GM18873 (cell line): ENCODE measurements at regions not wholly inside any gene's neighbourhood (a gene's known extent, or its start where the extent isn't known, plus 50 kb on each side); places are given as distances from the start of the nearest gene placed in this dataset.

Experiments used
- ATAC-seq: cut with Tn5 transposase; IDR thresholded peaks from one replicate; pipeline ENCODE4 v1.9.1; 2021; ENCODE audit warnings: mild to moderate bottlenecking, moderate library complexity, moderate number of reproducible peaks; ENCODE audit not compliant: unreplicated experiment, low FRiP score

- ATAC-seq, result no peak
These were observed 242.5 kb upstream of the FAT4 start for GRCh38 chr4:125072269-125072668.

DNA sequence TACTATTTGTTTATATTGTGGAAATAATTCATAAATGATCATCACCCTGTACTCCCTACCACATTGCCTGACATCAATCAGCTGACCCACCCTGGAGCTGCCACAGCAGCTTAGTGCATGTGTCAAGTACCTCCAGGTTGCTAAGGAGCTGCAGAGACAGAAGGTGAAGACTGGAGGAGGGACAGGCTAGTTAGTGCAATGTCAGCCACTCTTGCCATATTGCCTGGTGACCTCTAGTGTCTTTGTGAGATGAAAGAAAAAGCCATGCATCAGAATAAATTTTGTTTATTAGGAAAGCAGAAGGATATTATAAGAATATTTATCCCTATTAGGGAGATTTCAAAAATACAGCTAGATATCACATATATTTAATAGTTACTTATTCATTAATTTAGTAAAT lies 243.9 kb upstream of the FAT4 start:
- ATAC-seq, result no peak

- ATAC-seq, result no peak
These were observed 252.4 kb upstream of the FAT4 start for GRCh38 chr4:125062115-125063050.

GRCh38 chr4:125060376-125060775 lies 254.4 kb upstream of the FAT4 start:
- no peak for ATAC-seq

DNA sequence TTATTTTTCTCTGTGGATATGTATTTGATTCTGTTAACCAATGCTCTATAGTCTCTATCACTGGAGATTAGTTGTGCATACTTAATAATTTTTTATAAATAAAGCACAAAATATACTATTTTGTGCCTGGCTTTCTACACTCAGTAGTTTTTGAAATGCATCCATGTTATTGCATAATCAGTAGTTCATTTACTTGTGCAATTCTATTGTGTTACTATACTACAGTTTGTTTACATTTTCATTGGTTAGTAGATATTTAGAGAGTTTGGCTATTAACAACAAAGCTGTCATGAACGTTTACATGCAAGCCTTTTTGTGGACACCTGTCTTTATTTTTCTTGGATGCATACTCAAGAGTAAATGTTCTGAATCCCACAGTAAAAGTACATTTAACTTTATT lies 265.0 kb upstream of the FAT4 start:
- ATAC-seq, result no peak

- no peak for ATAC-seq
These were observed 269.4 kb upstream of the FAT4 start for GRCh38 chr4:125045311-125045710.

DNA sequence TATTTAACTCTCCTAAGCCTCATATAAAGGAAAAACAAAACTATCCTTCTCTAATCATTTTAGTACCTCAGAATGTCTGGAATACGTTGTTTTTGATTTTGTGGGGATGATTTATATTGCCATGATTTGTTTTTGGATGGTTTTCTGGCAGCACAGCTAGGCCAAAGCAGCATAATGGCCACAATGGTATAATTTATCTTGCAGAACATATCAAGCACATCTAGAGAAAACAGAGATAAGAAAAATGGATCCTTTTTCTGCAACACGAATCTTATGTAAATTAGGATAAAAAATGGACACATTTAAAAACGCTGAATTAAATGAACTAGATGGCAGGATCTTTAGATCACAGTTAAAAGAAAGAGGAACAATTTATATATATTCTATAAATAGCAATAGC lies 269.9 kb upstream of the FAT4 start:
- no peak for ATAC-seq

DNA sequence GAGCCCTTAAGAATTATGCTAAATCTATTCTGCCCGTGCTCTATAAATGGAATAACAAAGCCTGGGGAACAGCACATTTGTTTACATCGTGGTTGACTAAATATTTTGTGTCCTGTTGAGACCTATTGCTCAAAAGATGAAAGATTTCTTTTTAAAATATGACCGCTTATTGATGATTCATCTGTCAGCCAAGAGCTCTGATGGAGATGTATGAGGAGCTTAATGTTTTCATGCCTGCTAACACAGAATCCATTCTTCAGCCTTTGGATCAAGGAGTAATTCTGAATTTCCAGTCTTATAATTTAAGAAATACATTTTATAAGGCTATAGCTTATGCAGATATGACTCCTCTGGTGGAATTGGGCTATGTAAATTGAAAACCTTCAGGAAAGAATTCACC lies 271.3 kb upstream of the FAT4 start:
- ATAC-seq, result no peak

DNA sequence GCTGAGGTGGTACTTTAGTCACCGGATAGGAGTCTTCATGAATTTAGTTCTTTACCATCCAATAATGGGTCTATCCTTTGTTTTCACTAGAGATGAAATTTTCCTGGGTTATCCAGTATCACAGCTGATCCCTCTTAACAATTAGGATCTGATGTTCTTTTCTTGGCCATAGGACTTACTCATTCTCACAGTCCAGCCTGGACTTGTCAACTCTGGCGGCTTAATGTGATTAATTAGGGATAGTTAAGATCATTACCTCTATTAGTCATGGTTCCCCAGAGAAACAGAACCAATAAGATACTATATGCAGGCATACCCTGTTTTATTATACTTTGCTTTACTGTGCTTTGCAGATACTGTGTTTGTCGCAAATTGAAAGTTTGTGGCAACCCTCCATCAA lies 272.7 kb upstream of the FAT4 start:
- ATAC-seq, result no peak

DNA sequence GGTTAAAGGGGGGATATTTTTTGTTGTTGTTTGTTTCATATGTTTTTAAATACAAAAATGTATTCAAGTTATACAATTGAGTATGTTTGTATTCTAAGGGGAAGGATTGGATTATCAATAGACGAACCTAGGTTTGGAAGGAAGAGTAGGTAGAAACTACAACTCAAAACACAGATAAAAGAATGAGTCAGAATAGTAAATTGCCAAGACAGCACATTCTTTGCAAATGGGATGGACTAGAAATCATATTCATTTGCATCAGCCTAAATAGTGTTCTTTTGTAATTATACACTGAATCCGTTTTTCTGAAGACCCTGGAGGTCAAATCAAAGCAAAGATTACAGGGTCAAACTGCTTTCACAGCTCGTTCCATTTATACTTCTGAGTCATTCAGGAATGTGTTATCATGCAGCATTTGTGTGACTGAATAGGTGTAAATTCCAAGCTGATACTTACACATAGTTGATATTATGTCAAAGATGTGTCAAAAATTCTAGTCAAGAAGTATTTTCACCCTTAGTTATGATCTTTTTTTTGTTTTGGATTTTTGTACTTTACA lies 273.3 kb upstream of the FAT4 start:
- ATAC-seq, result no peak

- ATAC-seq, result no peak
These were observed 275.2 kb upstream of the FAT4 start for GRCh38 chr4:125039550-125039949.

DNA sequence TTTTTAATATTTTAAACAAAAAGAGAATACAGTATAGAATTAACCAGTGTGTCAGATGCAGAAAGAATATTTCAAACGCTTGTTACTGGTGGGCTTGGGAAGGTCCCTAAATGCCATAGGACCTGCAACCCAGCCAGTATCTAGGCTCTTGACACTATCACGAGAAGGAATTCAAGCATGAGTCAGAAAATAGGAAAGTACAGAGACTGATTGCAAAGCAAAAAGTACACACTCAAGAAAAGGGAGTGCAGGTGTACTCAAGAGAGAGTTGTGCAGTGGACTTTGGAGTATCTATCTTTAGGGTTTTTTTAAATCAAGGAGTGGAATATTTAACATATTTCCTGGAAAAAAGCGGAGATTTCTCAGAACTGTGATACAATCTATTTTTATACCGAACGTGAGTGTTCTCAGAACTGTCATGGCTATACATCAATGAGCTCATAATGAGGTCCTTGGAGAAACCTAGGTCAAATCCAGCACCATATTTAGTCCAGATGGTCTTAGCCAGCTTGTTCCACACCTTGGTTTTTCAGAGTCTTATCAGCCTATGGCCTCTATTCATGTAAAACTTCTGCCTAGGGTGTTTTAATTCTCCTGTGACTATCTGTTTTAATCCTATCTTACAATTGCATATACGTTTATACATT lies 291.8 kb upstream of the FAT4 start:
- ATAC-seq, result no peak

- no peak for ATAC-seq
These were observed 293.6 kb upstream of the FAT4 start for GRCh38 chr4:125021189-125021588.

DNA sequence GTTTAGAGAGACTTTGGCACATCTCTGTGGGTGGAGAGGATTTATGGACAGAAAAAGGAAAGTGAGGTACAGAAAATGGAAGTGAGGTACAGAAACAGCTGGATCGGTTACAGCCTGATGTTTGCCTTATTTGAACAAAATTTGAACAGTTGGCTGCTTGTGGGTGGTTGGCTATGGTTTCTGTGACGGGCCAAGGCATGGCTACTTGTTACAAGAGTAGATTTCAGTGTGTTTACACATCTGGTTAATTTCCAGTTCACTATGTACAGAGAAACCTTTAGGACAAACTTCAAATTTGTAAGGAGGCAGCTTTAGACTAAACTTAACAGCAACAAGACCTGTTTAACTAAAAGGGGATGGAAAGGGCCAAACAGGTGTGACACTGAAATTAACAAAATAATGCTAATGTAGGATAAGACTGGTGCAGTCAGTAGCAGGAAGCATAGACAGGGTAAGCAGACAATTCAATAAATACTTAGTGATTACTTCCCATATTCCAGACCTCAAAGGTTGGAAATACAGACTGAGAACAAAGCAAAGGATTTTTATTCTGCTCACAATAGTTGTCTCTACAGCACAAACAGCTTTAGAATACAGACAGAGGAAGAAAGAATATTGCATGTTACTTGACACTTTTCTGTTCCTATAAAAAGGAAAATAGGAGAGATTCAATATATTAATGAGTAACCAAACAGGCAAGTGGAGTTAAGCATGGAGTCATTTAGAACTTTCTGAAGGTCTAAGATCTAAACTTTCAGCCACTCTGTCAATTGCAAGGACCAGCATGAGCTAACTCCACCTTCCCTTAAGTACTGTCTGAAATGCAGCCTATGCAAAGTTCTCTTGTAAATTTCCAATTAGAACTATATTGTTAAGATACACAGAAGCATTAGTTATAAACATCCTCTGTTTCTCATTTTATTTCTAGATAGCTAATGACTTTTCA lies 294.4 kb upstream of the FAT4 start:
- no peak for ATAC-seq

- no peak for ATAC-seq
These were observed 297.9 kb upstream of the FAT4 start for GRCh38 chr4:125016892-125017299.

DNA sequence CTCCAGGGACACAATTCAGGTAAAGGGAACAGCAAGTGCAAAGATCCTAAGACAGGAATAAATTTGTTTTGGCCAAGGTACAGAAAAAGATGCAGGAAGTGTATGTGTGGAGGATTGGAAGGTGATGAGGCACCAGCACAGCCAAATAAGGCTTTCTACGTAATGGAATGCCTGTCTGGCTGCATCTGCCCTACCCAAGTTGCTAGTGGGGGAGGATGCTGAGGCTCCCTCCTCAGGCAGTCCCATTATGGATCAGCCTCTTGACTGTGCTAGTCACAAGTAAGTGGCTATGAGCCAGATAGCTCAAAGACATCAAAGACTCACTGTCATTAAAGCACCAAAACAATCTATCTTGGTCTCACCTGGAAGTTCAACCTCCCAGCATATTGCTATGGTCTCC lies 300.9 kb upstream of the FAT4 start:
- ATAC-seq, result no peak

- ATAC-seq, result no peak
These were observed 299.1 kb upstream of the ANKRD50 start for GRCh38 chr4:125011646-125012045.

DNA sequence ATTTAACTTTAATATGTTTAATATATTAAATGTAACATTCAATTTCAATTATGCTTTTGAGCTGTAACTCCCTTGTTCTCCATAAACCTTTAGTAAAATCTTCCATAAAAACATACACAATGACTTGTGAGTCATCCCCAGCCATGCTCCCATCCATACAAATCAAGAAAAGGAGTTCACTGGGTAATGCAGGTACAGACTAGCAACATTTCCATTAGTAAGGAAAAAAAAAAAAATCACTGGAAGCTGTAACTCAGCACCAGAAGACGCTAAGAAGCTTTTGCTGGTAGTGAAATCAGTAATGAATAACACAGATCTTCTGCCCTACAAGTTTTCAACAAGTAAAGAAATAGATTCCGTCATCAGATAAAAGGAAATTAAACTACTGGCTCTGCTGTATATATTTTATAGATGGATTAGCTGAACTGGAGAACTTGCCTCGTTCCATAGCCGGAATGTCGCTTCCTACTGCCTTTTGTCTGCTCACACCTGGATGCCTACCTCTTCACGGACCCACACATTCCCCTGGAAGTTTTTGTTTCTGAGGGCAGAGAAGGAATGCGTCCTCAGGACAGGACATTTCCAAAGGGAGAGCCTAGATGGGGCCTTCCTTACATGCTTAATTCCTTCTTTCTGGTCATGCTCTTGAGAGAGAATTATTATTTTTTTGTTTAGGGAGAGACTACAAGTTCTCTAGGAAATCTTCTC lies 298.4 kb upstream of the ANKRD50 start:
- no peak for ATAC-seq

- ATAC-seq, result no peak
These were observed 296.1 kb upstream of the ANKRD50 start for GRCh38 chr4:125008676-125009075.

DNA sequence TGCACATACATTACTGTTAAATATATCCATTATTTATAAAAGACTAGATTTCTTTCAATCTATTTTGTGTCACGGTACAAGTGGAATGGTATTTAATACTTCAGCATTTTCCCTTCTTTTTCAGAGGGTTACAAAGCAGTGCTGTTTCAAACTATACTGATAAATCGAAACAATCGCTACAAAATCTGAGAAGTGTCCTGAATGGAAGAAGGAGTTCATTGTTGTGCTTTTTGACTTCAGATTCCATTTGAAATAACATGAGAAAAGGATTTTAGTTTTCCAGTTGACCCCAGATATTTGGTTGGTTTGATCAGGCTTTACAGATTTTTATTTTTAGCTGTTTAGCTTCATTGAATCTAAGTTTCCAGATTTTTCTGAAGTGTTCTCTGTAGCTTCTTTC lies 292.1 kb upstream of the ANKRD50 start:
- ATAC-seq, result no peak
